ENCODE measurements at regions not wholly inside any gene's neighbourhood (a gene's known extent, or its start where the extent isn't known, plus 50 kb on each side); places are given as distances from the start of the nearest gene placed in this dataset.

GRCh38 chr10:36331121-36331520, 689.0 kb upstream of the FZD8 start:
- DNase-seq: no peak
- 81 to 93% methylated on average over 3 of the region's 3 CpGs for WGBS, 2 donors

GRCh38 chr10:36325815-36326214, 683.7 kb upstream of the FZD8 start:
- Histone ChIP-seq H3K27ac (no peak overlapping the region), H3K27me3 (no peaks in the 10 kb centered on the region), H3K36me3 (no peaks in the 10 kb centered on the region), H3K4me1 (peaks cover 0 to 5% (median 0%) of the 10 kb centered on the region in 4 donors), H3K4me3 (no peak overlapping the region), H3K9me3 (no peaks in the 10 kb centered on the region)
- 65 to 66% methylated on average over 2 of the region's 2 CpGs for WGBS, 2 donors
- no peak for DNase-seq
- no peak for ATAC-seq (ENCODE audit: low FRiP score in 2 of 2)
- TF ChIP-seq CTCF (IDR thresholded peaks at IDR 0.05) (no peak), POLR2AphosphoS5 (IDR thresholded peaks at IDR 0.05) (no peak), POLR2A (IDR thresholded peaks at IDR 0.05) (no peak), EP300 (IDR thresholded peaks at IDR 0.05) (no peak)

More at GRCh38 chr10:36331121-36331520, 689.0 kb upstream of the FZD8 start:
- no peaks in the 10 kb centered on the region for H3K36me3 ChIP-seq
- TF ChIP-seq EP300 (IDR thresholded peaks at IDR 0.05) (no peak), CTCF (IDR thresholded peaks at IDR 0.05) (no peak), POLR2AphosphoS5 (IDR thresholded peaks at IDR 0.05) (no peak), POLR2A (IDR thresholded peaks at IDR 0.05) (no peak)
- ATAC-seq (ENCODE audit: low FRiP score in 2 of 2): no peak
- H3K27ac ChIP-seq: no peak overlapping the region
- H3K27me3 ChIP-seq: no peaks in the 10 kb centered on the region
- no peaks in the 10 kb centered on the region for H3K4me1 ChIP-seq
- H3K9me3 ChIP-seq: no peaks in the 10 kb centered on the region
- H3K4me3 ChIP-seq: no peak overlapping the region

GRCh38 chr10:36324831-36325230, 682.7 kb upstream of the FZD8 start:
- H3K36me3 ChIP-seq: no peaks in the 10 kb centered on the region
- H3K27me3 ChIP-seq: no peaks in the 10 kb centered on the region
- peaks cover 0 to 5% (median 0%) of the 10 kb centered on the region in 4 donors for H3K4me1 ChIP-seq
- TF ChIP-seq CTCF (IDR thresholded peaks at IDR 0.05) (no peak), POLR2AphosphoS5 (IDR thresholded peaks at IDR 0.05) (no peak), POLR2A (IDR thresholded peaks at IDR 0.05) (no peak), EP300 (IDR thresholded peaks at IDR 0.05) (no peak)
- ATAC-seq (ENCODE audit: low FRiP score in 2 of 2): no peak
- no peak overlapping the region for H3K4me3 ChIP-seq
- 79 to 80% methylated on average over 2 of the region's 2 CpGs for WGBS, 2 donors
- H3K9me3 ChIP-seq: no peaks in the 10 kb centered on the region
- DNase-seq: no peak
- H3K27ac ChIP-seq: no peak overlapping the region

GRCh38 chr10:36313142-36313541, 671.0 kb upstream of the FZD8 start:
- Histone ChIP-seq H3K9me3 (no peaks in the 10 kb centered on the region), H3K36me3 (no peaks in the 10 kb centered on the region), H3K4me1 (no peaks in the 10 kb centered on the region), H3K27me3 (no peaks in the 10 kb centered on the region), H3K4me3 (no peak overlapping the region), H3K27ac (no peak overlapping the region)
- no peak for ATAC-seq (ENCODE audit: low FRiP score in 2 of 2)
- peak in 1 of 2 donors; percentile 16 for DNase-seq
- WGBS, 2 donors: 88% methylated on average over 7 of the region's 7 CpGs
- no peak for TF ChIP-seq CTCF (IDR thresholded peaks at IDR 0.05)
- TF ChIP-seq POLR2AphosphoS5 (IDR thresholded peaks at IDR 0.05): no peak
- no peak for TF ChIP-seq EP300 (IDR thresholded peaks at IDR 0.05)
- no peak for TF ChIP-seq POLR2A (IDR thresholded peaks at IDR 0.05)

GRCh38 chr10:36303896-36304295, 661.8 kb upstream of the FZD8 start:
- TF ChIP-seq CTCF (IDR thresholded peaks at IDR 0.05) (no peak), POLR2A (IDR thresholded peaks at IDR 0.05) (no peak), EP300 (IDR thresholded peaks at IDR 0.05) (no peak), POLR2AphosphoS5 (IDR thresholded peaks at IDR 0.05) (no peak)

More at GRCh38 chr10:36303896-36304295, 661.8 kb upstream of the FZD8 start:
- H3K4me1 ChIP-seq: no peaks in the 10 kb centered on the region
- H3K36me3 ChIP-seq: no peaks in the 10 kb centered on the region
- H3K4me3 ChIP-seq: no peak overlapping the region
- H3K27ac ChIP-seq: no peak overlapping the region
- no peaks in the 10 kb centered on the region for H3K9me3 ChIP-seq
- no peak for ATAC-seq (ENCODE audit: low FRiP score in 2 of 2)
- DNase-seq: no peak
- no peaks in the 10 kb centered on the region for H3K27me3 ChIP-seq

Measured in upper lobe of left lung (tissue), 6 donors.